Rectal smooth muscle tissue (tissue), 1 donor: ENCODE measurements at regions not wholly inside any gene's neighbourhood (a gene's known extent, or its start where the extent isn't known, plus 50 kb on each side); places are given as distances from the start of the nearest gene placed in this dataset.

ENCODE experiments used
- H3K27ac ChIP-seq: one replicate; pipeline ENCODE4 v1.7.0; 2013; ENCODE audit warnings: low read depth, low read length, inconsistent platforms
- H3K27me3 ChIP-seq: one replicate; pipeline ENCODE4 v1.7.0; 2013; ENCODE audit warnings: low read length; ENCODE audit not compliant: control insufficient read depth, insufficient read depth
- H3K36me3 ChIP-seq: one replicate; pipeline ENCODE4 v1.7.0; 2013; ENCODE audit warnings: low read length; ENCODE audit not compliant: control insufficient read depth, insufficient read depth
- H3K4me1 ChIP-seq: one replicate; pipeline ENCODE4 v1.7.0; 2013; ENCODE audit warnings: low read length; ENCODE audit not compliant: control insufficient read depth, insufficient read depth
- H3K4me3 ChIP-seq: one replicate; pipeline ENCODE4 v1.7.0; 2013; ENCODE audit warnings: low read length
- H3K9ac ChIP-seq: one replicate; pipeline ENCODE4 v1.7.0; 2013; ENCODE audit warnings: low read length

DNA sequence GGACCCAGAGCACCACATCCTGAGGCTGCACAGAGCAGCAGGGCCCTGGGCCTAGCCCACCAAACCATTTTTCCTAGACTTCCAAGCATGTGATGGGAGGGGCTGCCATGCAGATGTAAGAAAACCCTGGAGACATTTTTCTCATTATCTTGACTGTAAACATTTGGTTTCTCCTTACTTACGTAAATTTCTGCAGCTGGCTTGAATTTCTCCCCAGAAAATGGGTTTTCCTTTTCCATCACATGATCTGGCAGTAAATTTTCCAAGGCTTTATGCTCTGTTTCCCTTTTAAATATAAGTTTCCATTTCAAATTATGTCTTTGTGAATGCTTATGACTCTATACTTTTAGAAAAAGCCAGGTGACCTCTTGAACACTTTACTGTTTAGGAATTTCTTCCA lies 945.9 kb upstream of the NDST4 start:
- H3K4me3 ChIP-seq: no peak overlapping the region
- H3K4me1 ChIP-seq: no peaks in the 10 kb centered on the region

DNA sequence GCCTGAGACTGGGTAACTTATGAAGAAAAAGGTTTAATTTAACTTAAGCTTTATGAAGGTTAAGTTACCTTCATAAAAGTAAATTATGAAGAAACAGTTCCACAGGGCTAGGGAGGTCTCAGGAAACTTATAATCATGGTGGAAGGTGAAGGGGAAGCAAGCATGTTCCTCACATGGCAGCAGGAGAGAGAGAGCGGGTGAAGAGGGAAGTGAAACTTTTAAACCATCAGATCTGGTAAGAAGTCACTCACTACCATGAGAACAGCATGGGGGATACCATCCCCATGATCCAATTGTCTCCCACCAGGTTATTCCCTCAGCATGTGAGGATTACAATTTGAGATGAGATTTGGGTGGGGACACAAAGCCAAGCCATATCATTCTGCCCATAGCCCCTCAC lies 944.7 kb upstream of the NDST4 start:
- H3K4me3 ChIP-seq: no peak overlapping the region
- H3K27ac ChIP-seq: no peak overlapping the region
- H3K9ac ChIP-seq: no peak overlapping the region

More for the DNA sequence above, 945.9 kb upstream of the NDST4 start:
- Histone ChIP-seq H3K27ac (no peak overlapping the region), H3K9ac (no peak overlapping the region), H3K27me3 (no peaks in the 10 kb centered on the region), H3K36me3 (no peaks in the 10 kb centered on the region)

DNA sequence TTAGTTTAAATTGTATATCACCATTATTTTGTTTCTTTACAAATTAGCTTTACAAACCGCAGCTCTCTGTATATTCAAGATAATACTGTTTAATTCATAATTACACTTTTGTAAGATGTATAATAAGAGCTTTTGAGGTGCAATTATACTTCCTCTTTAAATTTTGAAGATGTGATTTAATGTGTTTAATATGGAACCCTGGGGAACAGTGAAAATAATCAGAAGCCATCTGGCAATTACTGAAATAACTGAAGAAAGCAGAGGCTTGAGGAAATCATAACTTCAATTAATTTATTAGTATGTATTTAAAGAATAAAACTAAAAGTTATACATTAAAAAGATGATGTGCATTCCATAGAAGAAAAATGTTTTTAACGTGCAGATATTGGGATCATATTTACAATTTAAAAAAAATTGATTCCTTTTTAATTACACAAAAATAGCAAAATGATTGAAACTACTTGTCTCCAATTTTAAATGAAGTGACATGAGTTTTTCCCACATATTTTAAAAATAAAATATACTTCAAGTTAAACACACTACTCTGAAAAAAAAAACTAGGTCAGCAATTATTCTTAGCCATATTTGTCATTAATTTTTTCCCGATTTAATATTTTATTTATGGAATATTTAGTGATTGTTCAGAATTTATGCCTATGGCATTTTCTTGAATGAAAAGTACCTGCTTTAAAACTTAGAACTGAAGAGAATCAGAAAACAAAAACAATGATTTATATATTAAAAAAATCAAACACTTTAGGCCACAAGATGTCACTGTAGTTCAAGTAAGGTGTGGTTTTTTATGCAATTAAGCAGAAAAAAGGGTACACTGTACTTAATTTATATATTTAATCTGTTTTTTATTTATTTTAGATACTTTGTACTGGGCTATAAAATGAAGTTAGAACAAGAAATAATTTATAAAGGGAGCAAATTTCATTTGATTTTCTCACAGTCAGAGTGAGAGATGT lies 942.7 kb upstream of the NDST4 start:
- Histone ChIP-seq H3K4me1 (no peaks in the 10 kb centered on the region), H3K27me3 (no peaks in the 10 kb centered on the region), H3K36me3 (no peaks in the 10 kb centered on the region), H3K27ac (no peak overlapping the region), H3K9ac (no peak overlapping the region), H3K4me3 (no peak overlapping the region)

More for the DNA sequence above, 944.7 kb upstream of the NDST4 start:
- H3K4me1 ChIP-seq: no peaks in the 10 kb centered on the region
- no peaks in the 10 kb centered on the region for H3K27me3 ChIP-seq
- no peaks in the 10 kb centered on the region for H3K36me3 ChIP-seq

DNA sequence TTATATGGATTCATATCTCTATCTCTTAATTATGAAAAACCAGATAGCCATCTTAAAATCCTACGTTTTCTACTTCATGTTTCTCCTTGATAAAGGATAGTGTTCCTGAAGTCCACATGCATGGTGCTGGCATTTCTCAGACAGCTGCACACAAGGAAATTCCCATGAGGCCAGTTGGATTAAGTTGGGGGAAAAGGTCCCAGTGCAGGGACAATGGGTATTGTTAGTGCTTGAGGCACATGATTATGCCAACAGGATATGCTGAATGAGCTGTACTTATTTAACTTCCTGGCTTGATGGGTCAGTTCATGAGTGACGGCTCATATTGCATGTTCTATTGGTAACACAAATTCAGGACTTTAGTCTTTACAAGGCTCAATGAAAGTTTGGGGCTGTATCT lies 913.9 kb upstream of the NDST4 start:
- H3K27ac ChIP-seq: no peak overlapping the region
- no peak overlapping the region for H3K9ac ChIP-seq
- no peaks in the 10 kb centered on the region for H3K27me3 ChIP-seq
- no peaks in the 10 kb centered on the region for H3K36me3 ChIP-seq
- no peaks in the 10 kb centered on the region for H3K4me1 ChIP-seq
- H3K4me3 ChIP-seq: no peak overlapping the region

DNA sequence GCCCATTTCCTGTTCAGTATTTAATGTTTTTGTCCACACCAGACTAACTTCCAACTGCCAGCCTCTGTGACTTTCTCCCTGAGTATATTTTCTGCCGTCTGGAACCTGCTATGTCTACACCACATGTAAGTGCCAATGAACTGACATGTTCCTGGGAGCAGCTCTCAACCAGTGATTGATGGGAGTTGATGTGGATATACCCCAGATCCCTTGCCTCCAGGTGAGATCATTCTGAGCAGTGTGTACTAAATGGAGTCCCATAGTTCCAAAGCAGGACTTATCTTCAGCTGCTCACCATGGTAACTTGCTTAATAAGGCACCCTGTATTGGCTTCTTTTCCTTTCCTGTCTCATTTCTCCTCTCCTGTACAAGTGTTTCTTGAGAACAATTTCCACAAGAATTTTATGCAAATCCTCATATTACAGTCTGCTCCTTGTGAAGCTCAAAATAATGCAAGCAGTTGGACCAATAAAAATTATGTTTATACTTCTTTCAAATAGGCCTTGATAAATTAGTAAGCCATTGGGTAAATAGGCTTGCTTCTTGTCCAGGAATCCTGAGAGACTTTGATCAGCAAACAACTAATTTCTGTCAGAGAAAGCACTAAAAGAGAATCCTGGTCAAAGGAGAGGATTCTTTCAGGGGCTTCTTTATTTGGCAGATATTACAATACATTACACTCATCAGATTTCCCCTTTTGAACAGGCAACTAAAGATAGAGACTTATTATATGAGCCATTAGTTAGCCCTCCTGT lies 911.7 kb upstream of the NDST4 start:
- H3K4me1 ChIP-seq: no peaks in the 10 kb centered on the region
- H3K9ac ChIP-seq: no peak overlapping the region
- no peak overlapping the region for H3K4me3 ChIP-seq
- H3K36me3 ChIP-seq: no peaks in the 10 kb centered on the region
- no peak overlapping the region for H3K27ac ChIP-seq
- H3K27me3 ChIP-seq: no peaks in the 10 kb centered on the region

DNA sequence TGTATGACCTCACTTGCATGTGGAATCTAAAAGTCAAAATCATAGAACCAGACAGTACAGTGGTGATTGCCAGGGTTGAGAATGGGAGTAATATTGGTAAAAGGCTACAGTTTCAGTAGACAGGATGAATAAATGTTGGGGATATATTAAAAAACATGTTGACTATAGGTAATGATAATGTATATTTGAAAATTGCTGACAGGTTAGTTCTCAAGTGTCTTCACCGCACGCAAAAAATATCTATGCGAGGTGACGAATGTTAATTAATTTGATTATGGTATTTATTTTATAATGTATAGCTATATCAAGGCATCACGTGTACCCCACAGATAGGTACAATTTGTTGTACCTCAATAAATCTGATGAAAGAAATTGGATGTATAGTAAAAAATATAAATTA lies 909.6 kb upstream of the NDST4 start:
- Histone ChIP-seq H3K4me3 (no peak overlapping the region), H3K9ac (no peak overlapping the region), H3K27ac (no peak overlapping the region), H3K36me3 (no peaks in the 10 kb centered on the region), H3K4me1 (no peaks in the 10 kb centered on the region), H3K27me3 (no peaks in the 10 kb centered on the region)

DNA sequence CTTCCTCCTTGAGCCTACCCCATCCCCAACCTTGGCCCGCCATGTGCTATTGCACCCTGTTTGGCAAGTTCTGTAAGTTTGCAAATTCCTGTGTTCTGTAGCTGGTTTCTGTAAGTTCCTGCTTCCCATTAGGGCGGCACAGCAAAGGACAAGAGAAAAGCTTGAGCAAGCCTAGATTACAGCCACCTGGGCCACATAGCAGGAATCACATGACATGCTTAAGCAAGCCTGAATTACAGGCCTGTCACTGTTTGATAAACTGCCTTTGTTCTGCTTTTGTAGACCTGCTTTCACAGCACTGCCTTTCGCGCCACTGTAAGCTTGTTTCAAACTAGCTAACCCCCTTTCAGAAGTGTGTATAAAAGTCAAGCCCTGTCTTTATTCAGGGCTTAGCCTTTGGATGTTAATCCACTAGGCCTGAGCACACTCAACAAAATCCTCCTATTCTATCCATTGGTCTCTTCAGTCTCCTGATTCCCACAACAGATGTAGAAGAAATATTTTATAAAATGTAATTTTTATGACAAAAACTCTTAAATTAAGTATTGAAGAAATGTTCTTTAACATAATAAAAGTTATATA lies 906.8 kb upstream of the NDST4 start:
- Histone ChIP-seq H3K27me3 (no peaks in the 10 kb centered on the region), H3K27ac (no peak overlapping the region), H3K4me3 (no peak overlapping the region), H3K36me3 (no peaks in the 10 kb centered on the region), H3K4me1 (no peaks in the 10 kb centered on the region), H3K9ac (no peak overlapping the region)

DNA sequence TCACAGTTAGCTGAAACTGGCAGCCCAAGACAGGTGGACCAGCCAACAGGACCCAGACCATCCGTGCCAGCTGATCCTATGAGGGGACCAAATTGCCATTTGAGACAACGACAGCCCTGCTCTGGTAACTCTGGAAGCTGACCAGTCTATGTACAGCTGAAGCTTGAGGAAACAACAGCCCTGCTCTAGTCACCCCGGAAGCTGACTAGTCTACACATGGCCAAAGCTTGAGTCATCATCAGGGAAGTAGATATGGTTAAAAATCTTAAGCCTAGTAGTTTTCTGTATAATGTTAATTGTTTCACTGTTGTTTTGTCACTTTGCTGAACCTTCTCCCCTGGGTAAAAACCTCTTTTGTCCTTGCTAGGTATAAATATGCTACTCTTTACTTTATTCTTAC lies 905.4 kb upstream of the NDST4 start:
- Histone ChIP-seq H3K4me1 (no peaks in the 10 kb centered on the region), H3K36me3 (no peaks in the 10 kb centered on the region), H3K4me3 (no peak overlapping the region), H3K27me3 (no peaks in the 10 kb centered on the region), H3K27ac (no peak overlapping the region), H3K9ac (no peak overlapping the region)

DNA sequence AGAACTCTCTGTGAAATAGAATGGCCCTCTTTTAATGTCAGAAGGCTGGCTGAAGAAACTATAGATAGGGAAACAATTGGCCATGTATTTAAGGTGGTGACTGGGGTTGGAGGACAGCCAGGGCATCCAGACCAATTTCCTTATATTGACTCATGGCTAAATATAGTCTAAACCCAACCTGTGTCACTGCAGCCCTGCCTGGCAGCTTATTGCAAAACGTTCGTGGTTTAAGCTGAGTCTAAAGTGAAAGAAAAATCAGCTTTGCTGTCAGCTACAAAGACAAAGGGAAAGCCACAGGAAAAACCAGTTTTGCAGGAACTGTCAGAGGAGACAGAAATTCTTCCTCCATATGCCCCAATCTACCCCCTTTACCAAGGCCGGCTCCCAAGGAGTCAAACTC lies 902.8 kb upstream of the NDST4 start:
- H3K4me1 ChIP-seq: no peaks in the 10 kb centered on the region
- H3K27ac ChIP-seq: no peak overlapping the region
- H3K36me3 ChIP-seq: no peaks in the 10 kb centered on the region
- H3K9ac ChIP-seq: no peak overlapping the region
- no peak overlapping the region for H3K4me3 ChIP-seq
- H3K27me3 ChIP-seq: no peaks in the 10 kb centered on the region

DNA sequence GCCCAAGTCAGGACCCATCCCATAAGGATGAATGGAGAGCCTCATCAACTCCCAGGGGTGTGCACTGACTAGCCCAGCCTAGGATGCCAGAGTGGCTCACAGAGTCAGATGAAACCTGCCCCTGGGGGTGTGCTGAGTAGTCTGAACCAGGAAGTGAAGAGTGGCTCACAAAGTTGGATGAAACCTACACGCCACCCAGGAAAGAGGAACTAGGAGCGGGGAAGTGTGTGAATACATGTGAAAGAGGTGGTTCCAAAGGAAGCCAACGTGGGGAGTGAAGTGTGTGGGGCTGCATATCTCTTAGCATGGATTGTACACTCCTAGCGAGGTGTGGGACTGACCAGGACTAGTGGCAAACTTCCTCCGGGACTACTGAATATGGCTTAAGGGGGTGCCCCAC lies 902.1 kb upstream of the NDST4 start:
- Histone ChIP-seq H3K27ac (no peak overlapping the region), H3K4me3 (no peak overlapping the region), H3K36me3 (no peaks in the 10 kb centered on the region), H3K9ac (no peak overlapping the region), H3K4me1 (no peaks in the 10 kb centered on the region), H3K27me3 (no peaks in the 10 kb centered on the region)

DNA sequence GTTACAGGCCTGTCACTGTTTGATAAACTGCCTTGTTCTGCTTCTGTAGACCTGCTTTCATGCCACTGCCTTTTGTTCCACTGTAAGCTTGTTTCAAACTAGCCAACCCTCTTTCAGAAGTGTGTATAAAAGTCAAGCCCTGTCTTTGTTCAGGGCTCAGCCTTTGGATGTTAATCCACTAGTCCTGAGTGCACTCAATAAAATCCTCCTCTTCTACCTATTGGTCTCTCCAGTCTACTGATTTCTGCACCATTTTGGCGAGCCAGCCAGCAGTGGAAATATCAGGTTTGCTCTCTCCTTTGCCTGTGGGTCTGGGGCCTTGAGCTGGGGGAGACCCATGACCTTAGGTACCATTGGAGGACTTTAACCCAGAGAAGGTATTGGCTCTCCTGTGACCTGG lies 901.6 kb upstream of the NDST4 start:
- no peak overlapping the region for H3K4me3 ChIP-seq
- H3K36me3 ChIP-seq: no peaks in the 10 kb centered on the region
- no peak overlapping the region for H3K27ac ChIP-seq
- H3K4me1 ChIP-seq: no peaks in the 10 kb centered on the region
- no peaks in the 10 kb centered on the region for H3K27me3 ChIP-seq
- H3K9ac ChIP-seq: no peak overlapping the region

DNA sequence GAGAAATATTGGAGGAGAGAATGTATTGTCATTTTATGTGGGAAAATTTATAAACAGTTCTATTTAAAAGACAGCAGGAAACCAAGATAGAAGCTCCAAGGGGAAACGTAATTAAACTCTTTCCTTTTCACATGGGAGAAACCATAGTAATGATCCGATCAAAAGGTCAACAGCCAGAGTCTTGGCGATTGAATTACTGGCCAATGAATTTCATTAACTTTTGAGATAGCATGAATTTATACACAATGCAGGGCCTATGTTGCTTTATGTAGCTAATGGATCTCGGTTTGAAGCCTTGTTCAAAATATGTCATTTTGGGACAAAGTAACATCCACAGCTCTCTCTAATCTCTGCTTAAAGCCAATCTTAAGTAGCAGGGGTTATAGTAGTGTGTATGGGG lies 897.5 kb upstream of the NDST4 start:
- H3K27me3 ChIP-seq: no peaks in the 10 kb centered on the region
- H3K9ac ChIP-seq: no peak overlapping the region
- no peaks in the 10 kb centered on the region for H3K36me3 ChIP-seq
- no peak overlapping the region for H3K4me3 ChIP-seq
- H3K27ac ChIP-seq: no peak overlapping the region
- no peaks in the 10 kb centered on the region for H3K4me1 ChIP-seq
